ENCODE measurements at regions not wholly inside any gene's neighbourhood (a gene's known extent, or its start where the extent isn't known, plus 50 kb on each side); places are given as distances from the start of the nearest gene placed in this dataset.

GRCh38 chr5:30267026-30267425 is 926.5 kb upstream of the CDH6 start:
- no peak for TF ChIP-seq USF1 (IDR thresholded peaks at IDR 0.05; ENCODE audit: borderline replicate concordance, low read depth)
- no peak for TF ChIP-seq CTCF (IDR thresholded peaks at IDR 0.05)
- no peak for TF ChIP-seq RAD21 (IDR thresholded peaks at IDR 0.05; ENCODE audit: low read length)
- no peak for TF ChIP-seq GABPA (IDR thresholded peaks at IDR 0.05; ENCODE audit: low read depth)
- TF ChIP-seq RCOR1 (IDR thresholded peaks at IDR 0.05; ENCODE audit: low read length) = no peak
- TF ChIP-seq EZH2phosphoT487 (IDR thresholded peaks at IDR 0.05; ENCODE audit: borderline replicate concordance, low read depth) = no peak
- TF ChIP-seq TAF1 (IDR thresholded peaks at IDR 0.05; ENCODE audit: borderline replicate concordance, low read depth, low read length) = no peak

Measured in SK-N-SH (cell line).